H1 (cell line): ENCODE measurements at regions not wholly inside any gene's neighbourhood (a gene's known extent, or its start where the extent isn't known, plus 50 kb on each side); places are given as distances from the start of the nearest gene placed in this dataset.

Experiments
- TF ChIP-seq, protein P1 (sequence below): IDR thresholded peaks from 2 replicates; pipeline ENCODE4 v1.6.1; 2012; ENCODE audit warnings: low read length, inconsistent platforms

DNA sequence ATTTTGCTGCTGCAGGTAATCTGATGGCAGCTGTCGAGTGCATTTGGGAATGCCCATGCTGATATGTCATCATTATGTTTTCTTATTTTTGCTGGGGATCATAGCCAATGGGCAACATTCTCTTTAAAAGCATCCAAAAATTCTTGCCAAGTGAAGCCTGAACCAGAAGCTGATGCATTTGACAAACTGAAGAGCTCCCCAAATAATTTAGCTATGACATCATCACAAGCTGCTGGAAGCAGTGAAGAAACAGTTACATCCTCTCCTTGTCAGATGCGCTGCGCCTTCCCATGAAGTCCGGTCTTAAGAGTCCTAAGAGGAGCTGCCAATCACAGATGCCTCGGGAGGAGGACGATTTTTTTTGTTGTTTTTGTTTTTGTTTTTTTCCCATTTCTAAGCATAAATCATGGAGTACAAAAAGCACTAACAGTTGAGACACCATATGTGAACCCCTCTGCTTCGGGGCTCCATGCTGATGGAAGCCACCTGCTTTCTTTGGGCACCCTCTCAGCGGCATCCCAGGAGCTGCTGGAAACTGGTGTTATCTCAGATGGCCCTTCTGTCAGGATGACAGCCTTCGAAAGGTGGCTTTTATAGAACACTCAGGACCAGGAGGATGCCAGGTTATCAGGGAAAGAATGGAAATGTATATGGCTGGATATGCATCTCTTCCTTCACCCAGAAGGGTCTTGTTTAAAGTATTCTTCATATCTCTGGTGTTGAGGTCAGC is 56.1 kb upstream of the FOXQ1 start (continued):
- TF ChIP-seq, protein P1, sequence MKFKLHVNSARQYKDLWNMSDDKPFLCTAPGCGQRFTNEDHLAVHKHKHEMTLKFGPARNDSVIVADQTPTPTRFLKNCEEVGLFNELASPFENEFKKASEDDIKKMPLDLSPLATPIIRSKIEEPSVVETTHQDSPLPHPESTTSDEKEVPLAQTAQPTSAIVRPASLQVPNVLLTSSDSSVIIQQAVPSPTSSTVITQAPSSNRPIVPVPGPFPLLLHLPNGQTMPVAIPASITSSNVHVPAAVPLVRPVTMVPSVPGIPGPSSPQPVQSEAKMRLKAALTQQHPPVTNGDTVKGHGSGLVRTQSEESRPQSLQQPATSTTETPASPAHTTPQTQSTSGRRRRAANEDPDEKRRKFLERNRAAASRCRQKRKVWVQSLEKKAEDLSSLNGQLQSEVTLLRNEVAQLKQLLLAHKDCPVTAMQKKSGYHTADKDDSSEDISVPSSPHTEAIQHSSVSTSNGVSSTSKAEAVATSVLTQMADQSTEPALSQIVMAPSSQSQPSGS, result no peak
